Fibroblast of the aortic adventitia (primary cell): ENCODE measurements at regions not wholly inside any gene's neighbourhood (a gene's known extent, or its start where the extent isn't known, plus 50 kb on each side); places are given as distances from the start of the nearest gene placed in this dataset.

ENCODE experiments used
- DNase-seq: peaks from one replicate; pipeline ENCODE4 v3.0.0-alpha.2; 2010; ENCODE audit warnings: low read depth
- H3K4me3 ChIP-seq: 2 replicates; pipeline ENCODE4 v1.5.1; 2011; ENCODE audit warnings: low read depth, mild to moderate bottlenecking, control low read depth, low read length, moderate library complexity
- TF ChIP-seq, protein P1 (sequence below): IDR thresholded peaks from 2 replicates; pipeline ENCODE4 v1.5.1; 2011; ENCODE audit warnings: mild to moderate bottlenecking, low read length, control low read depth, inconsistent platforms; ENCODE audit not compliant: insufficient read depth

DNA sequence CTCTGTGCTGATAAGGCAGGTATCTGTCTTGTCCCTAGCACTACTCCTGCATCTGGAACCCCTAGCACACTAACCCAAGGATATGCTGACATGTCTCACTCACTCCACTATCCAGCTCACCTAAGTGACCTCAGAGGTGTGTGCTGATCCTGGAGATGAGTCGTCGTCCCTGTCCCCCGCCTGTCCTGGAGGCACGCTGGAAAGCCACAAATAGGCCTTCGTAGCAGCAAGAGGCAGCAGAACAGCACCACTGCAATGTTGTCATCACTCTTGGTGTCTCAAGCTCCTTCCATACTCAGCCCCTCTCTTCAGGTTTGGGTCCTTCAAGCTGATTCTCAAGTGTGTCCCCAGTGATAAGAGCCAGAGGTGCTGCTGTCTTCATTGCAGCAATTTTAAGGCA, 73.0 kb upstream of the ITGA6 start:
- H3K4me3 ChIP-seq: no peak overlapping the region
- TF ChIP-seq, protein P1, sequence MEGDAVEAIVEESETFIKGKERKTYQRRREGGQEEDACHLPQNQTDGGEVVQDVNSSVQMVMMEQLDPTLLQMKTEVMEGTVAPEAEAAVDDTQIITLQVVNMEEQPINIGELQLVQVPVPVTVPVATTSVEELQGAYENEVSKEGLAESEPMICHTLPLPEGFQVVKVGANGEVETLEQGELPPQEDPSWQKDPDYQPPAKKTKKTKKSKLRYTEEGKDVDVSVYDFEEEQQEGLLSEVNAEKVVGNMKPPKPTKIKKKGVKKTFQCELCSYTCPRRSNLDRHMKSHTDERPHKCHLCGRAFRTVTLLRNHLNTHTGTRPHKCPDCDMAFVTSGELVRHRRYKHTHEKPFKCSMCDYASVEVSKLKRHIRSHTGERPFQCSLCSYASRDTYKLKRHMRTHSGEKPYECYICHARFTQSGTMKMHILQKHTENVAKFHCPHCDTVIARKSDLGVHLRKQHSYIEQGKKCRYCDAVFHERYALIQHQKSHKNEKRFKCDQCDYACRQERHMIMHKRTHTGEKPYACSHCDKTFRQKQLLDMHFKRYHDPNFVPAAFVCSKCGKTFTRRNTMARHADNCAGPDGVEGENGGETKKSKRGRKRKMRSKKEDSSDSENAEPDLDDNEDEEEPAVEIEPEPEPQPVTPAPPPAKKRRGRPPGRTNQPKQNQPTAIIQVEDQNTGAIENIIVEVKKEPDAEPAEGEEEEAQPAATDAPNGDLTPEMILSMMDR: no peak
- DNase-seq: no peak

- peak; percentile 27 for DNase-seq
- no peak overlapping the region for H3K4me3 ChIP-seq
- TF ChIP-seq, protein P1: no peak
These were observed 69.9 kb upstream of the ITGA6 start for GRCh38 chr2:172357442-172357841.

GRCh38 chr2:172358691-172359556, 68.5 kb upstream of the ITGA6 start:
- DNase-seq: peak; percentile 83
- no peak overlapping the region for H3K4me3 ChIP-seq
- TF ChIP-seq, protein P1: no peak

DNA sequence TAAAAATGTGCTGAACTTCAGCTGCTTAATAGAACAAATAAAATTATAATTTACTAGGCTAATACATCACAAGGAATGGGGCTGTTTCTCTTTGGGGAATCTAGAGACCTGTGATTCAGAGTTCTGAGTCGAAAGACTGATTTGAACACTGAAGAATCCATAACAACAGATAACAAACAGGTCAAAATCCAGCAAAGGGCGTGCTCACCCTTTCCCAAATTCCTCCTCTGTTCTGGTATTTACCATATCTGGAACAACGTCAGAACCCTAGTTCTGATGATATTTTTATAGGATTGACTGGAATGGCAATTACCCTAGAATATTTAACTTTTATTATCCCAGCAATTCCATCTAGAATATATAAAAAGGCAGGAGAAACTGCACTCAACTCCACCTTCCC, 66.0 kb upstream of the ITGA6 start:
- peak; percentile 82 for DNase-seq
- TF ChIP-seq, protein P1: no peak
- H3K4me3 ChIP-seq: no peak overlapping the region

GRCh38 chr2:172361840-172362239, 65.5 kb upstream of the ITGA6 start:
- no peak overlapping the region for H3K4me3 ChIP-seq
- TF ChIP-seq, protein P1: no peak
- DNase-seq: no peak

GRCh38 chr2:172364261-172364660, 63.1 kb upstream of the ITGA6 start:
- no peak for DNase-seq
- H3K4me3 ChIP-seq: no peak overlapping the region
- TF ChIP-seq, protein P1: no peak
